ENCODE measurements at regions not wholly inside any gene's neighbourhood (a gene's known extent, or its start where the extent isn't known, plus 50 kb on each side); places are given as distances from the start of the nearest gene placed in this dataset.

DNA sequence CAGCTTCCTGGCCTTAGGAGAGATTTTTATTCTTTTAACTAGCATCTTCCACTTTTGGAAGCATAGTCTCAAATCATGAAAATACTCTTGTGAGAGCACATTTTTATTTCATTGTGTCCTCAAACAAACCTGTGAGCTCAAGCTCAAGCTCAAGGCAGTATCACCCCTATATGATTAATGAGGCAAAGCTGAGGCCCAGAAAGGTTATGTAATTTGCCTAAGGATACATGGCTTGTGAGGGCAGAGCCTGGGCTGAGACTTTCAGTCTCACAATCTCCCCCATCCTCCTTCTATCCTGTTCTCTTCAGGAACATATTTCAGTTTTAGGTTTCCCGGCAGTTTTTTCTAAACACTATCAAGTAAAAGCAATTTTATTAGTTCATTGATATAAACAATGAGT, 359.5 kb downstream of the PTEN start:
- POLR2A ChIA-PET, result no interaction called here
- H3K9me3 Mint-ChIP-seq, result no peaks in the 10 kb centered on the region
- ATAC-seq (ENCODE audit: poor library complexity), result no peak
- Histone ChIP-seq H3K4me1 (ENCODE audit: insufficient read depth, low read length) (no peaks in the 10 kb centered on the region), H3K4me3 (ENCODE audit: low read length) (no peak overlapping the region), H3K9me3 (ENCODE audit: control insufficient read depth in 1 of 2, insufficient read depth in 1 of 2, low read length in 2 of 2) (no peaks in the 10 kb centered on the region), H3K27me3 (ENCODE audit: control insufficient read depth in 1 of 2, insufficient read depth in 2 of 2, low read length in 2 of 2) (no peaks in the 10 kb centered on the region), H3K36me3 (ENCODE audit: insufficient read depth, low read length) (no peaks in the 10 kb centered on the region), H3K27ac (ENCODE audit: low read depth in 1 of 2, low read length in 2 of 2) (no peak overlapping the region)
- H3K27me3 Mint-ChIP-seq, result no peaks in the 10 kb centered on the region
- H3K27ac Mint-ChIP-seq, result no peak overlapping the region
- CTCF ChIA-PET, result no interaction called here
- DNase-seq, result no peak
- TF ChIP-seq, protein P1, sequence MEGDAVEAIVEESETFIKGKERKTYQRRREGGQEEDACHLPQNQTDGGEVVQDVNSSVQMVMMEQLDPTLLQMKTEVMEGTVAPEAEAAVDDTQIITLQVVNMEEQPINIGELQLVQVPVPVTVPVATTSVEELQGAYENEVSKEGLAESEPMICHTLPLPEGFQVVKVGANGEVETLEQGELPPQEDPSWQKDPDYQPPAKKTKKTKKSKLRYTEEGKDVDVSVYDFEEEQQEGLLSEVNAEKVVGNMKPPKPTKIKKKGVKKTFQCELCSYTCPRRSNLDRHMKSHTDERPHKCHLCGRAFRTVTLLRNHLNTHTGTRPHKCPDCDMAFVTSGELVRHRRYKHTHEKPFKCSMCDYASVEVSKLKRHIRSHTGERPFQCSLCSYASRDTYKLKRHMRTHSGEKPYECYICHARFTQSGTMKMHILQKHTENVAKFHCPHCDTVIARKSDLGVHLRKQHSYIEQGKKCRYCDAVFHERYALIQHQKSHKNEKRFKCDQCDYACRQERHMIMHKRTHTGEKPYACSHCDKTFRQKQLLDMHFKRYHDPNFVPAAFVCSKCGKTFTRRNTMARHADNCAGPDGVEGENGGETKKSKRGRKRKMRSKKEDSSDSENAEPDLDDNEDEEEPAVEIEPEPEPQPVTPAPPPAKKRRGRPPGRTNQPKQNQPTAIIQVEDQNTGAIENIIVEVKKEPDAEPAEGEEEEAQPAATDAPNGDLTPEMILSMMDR (IDR thresholded peaks at IDR 0.05), result no peak
- no peaks in the 10 kb centered on the region for H3K36me3 Mint-ChIP-seq (ENCODE audit: low read depth)
- no peak overlapping the region for H3K4me3 Mint-ChIP-seq
- intact Hi-C loops (cut with DNase I, micrococcal nuclease), result no loop called here
- H3K4me1 Mint-ChIP-seq (ENCODE audit: low read depth), result no peaks in the 10 kb centered on the region
